Spleen (tissue), 11 donors: ENCODE measurements at regions not wholly inside any gene's neighbourhood (a gene's known extent, or its start where the extent isn't known, plus 50 kb on each side); places are given as distances from the start of the nearest gene placed in this dataset.

ENCODE experiments used
- DNase-seq: peaks from one replicate; pipeline ENCODE4 v3.0.0-alpha.2; 2020
- H3K27ac ChIP-seq, 8 donors: fragments of 200-600 bp; sonication (generic) in 7 of 8; 1 replicate in 4 of 8; 2 replicates in 4 of 8; pipeline versions ENCODE4 v1.5.0 to v1.8.0; 2016 to 2021; ENCODE audit warnings: inconsistent platforms in 4 of 8, mild to moderate bottlenecking in 4 of 8, moderate library complexity in 1 of 8
- H3K27me3 ChIP-seq, 7 donors: fragments of 200-600 bp; sonication (generic) in 6 of 7; replicated peaks in 1 of 7; 1 replicate in 4 of 7; 2 replicates in 3 of 7; pipeline versions ENCODE4 v1.5.0 to v1.8.0; 2016 to 2021; ENCODE audit warnings: inconsistent platforms in 3 of 7, mild to moderate bottlenecking in 1 of 7
- H3K36me3 ChIP-seq, 6 donors: fragments of 200-600 bp; sonication (generic) in 5 of 6; 1 replicate in 4 of 6; 2 replicates in 2 of 6; pipeline versions ENCODE4 v1.5.0 to v1.8.0; 2016 to 2021; ENCODE audit warnings: inconsistent platforms in 2 of 6
- H3K4me1 ChIP-seq, 6 donors: fragments of 200-600 bp; sonication (generic) in 5 of 6; 1 replicate in 3 of 6; 2 replicates in 3 of 6; pipeline versions ENCODE4 v1.5.0 to v1.8.0; 2016 to 2021; ENCODE audit warnings: inconsistent platforms in 3 of 6
- H3K4me3 ChIP-seq, 8 donors: fragments of 200-600 bp; sonication (generic) in 7 of 8; 1 replicate in 4 of 8; 2 replicates in 4 of 8; pipeline versions ENCODE4 v1.5.0 to v1.8.0; 2016 to 2021; ENCODE audit warnings: inconsistent platforms in 4 of 8, mild to moderate bottlenecking in 4 of 8, moderate library complexity in 2 of 8
- H3K9me3 ChIP-seq, 8 donors: fragments of 200-600 bp; sonication (generic) in 7 of 8; 1 replicate in 4 of 8; 2 replicates in 4 of 8; pipeline versions ENCODE4 v1.5.0 to v1.8.0; 2016 to 2021; ENCODE audit warnings: inconsistent platforms in 4 of 8
- CTCF ChIP-seq, 11 experiments: fragments of 200-600 bp in 7 of 11; fragments of 450-650 bp in 4 of 11; sonication (generic) in 4 of 11; IDR thresholded peaks in 8 of 11; conservative IDR thresholded peaks in 3 of 11; 1 replicate in 7 of 11; 2 replicates in 4 of 11; pipeline versions ENCODE4 v1.4.0 to v1.8.0; 2016 to 2021; ENCODE audit warnings: antibody characterized with exemption in 11 of 11, inconsistent platforms in 4 of 11, mild to moderate bottlenecking in 1 of 11
- POLR2A ChIP-seq, 3 donors: fragments of 450-650 bp; IDR thresholded peaks; one replicate each; pipeline ENCODE4 v1.5.1; 2017; ENCODE audit warnings: antibody characterized with exemption in 3 of 3, mild to moderate bottlenecking in 1 of 3
- POLR2AphosphoS5 ChIP-seq, 3 donors: sonication (generic); formaldehyde crosslinking; IDR thresholded peaks; one replicate each; pipeline ENCODE4 v1.5.1; 2017; ENCODE audit warnings: antibody characterized with exemption in 3 of 3
- WGBS, 5 donors: extraction: QIAGEN DNeasy Blood & Tissue Kit in 3 of 5; methylation state at CpG; one replicate each; pipeline versions ENCODE4 v1.1.5 to v1.1.7; 2013 to 2018; 5-methylcytosine and 5-hydroxymethylcytosine counted together
- intact Hi-C: fragments of 100-400 bp; cut with DNase I; formaldehyde crosslinking; loops from one replicate; pipeline ENCODE4 v1.15.0; 2023; ENCODE audit warnings: low total_unique reads
- donor health status: healthy with polysubstance abuse.
- donor health status: DM: no; HTN: no; CAD: no; lungs with moderate emphysema.
- donor health status: DM: no; HTN: no; CAD: no.
- donor health status: Bipolar disorder and iron deficiency.
- donor health status: healthy.
- donor health status: DM: no; HTN: no; CAD: no.
- donor health status: DM: yes; HTN: yes; CAD: no.

- peaks cover 0 to 12% (median 2%) of the 10 kb centered on the region in 6 donors for H3K4me1 ChIP-seq
- no peak for DNase-seq
- intact Hi-C loops: no loop called here
- no peaks in the 10 kb centered on the region for H3K9me3 ChIP-seq
- WGBS, 5 donors: 43 to 65% (median 62%) methylated on average over 1 of the region's 1 CpG
- no peak for TF ChIP-seq POLR2AphosphoS5 (IDR thresholded peaks at IDR 0.05)
- no peak for TF ChIP-seq POLR2A (IDR thresholded peaks at IDR 0.05)
- TF ChIP-seq CTCF (IDR thresholded peaks at IDR 0.05 in 8 of 11, conservative IDR thresholded peaks at IDR 0.05 in 3 of 11): no peak
- no peak overlapping the region for H3K4me3 ChIP-seq
- no peak overlapping the region for H3K27ac ChIP-seq
- H3K36me3 ChIP-seq: no peaks in the 10 kb centered on the region
- H3K27me3 ChIP-seq: peaks cover 0 to 8% (median 0%) of the 10 kb centered on the region in 7 donors
Observed at GRCh38 chr3:182708810-182709209, 84.5 kb upstream of the ATP11B start.

GRCh38 chr3:182709306-182709705, 84.0 kb upstream of the ATP11B start:
- Histone ChIP-seq H3K27me3 (peaks cover 0 to 8% (median 0%) of the 10 kb centered on the region in 7 donors), H3K27ac (no peak overlapping the region), H3K4me1 (peaks cover 0 to 16% (median 3%) of the 10 kb centered on the region in 6 donors), H3K36me3 (no peaks in the 10 kb centered on the region), H3K9me3 (no peaks in the 10 kb centered on the region), H3K4me3 (no peak overlapping the region)
- intact Hi-C loops: no loop called here
- WGBS, 5 donors: 74 to 88% (median 79%) methylated on average over 6 of the region's 6 CpGs
- DNase-seq: no peak
- TF ChIP-seq CTCF (IDR thresholded peaks at IDR 0.05 in 8 of 11, conservative IDR thresholded peaks at IDR 0.05 in 3 of 11) (no peak), POLR2AphosphoS5 (IDR thresholded peaks at IDR 0.05) (no peak), POLR2A (IDR thresholded peaks at IDR 0.05) (no peak)

GRCh38 chr3:182710557-182711157, 82.6 kb upstream of the ATP11B start:
- peak overlapping the region in 4 of 8 donors; percentile 22 to 67 (median 46) for H3K27ac ChIP-seq
- intact Hi-C loops: loop anchor here (10.0 kb wide), 1 partner anchor 674 kb away; no protein-coding TSS in a partner anchor
- WGBS, 5 donors: 37 to 47% (median 41%) methylated on average over 7 of the region's 7 CpGs
- no peak for DNase-seq
- H3K36me3 ChIP-seq: no peaks in the 10 kb centered on the region
- no peaks in the 10 kb centered on the region for H3K9me3 ChIP-seq
- TF ChIP-seq POLR2AphosphoS5 (IDR thresholded peaks at IDR 0.05) (no peak), POLR2A (IDR thresholded peaks at IDR 0.05) (no peak), CTCF (IDR thresholded peaks at IDR 0.05 in 8 of 11, conservative IDR thresholded peaks at IDR 0.05 in 3 of 11) (peak in 8 of 11 experiments; percentile 23 to 63 (median 54))
- H3K27me3 ChIP-seq: peaks cover 0 to 7% (median 0%) of the 10 kb centered on the region in 7 donors
- peaks cover 0 to 17% (median 3%) of the 10 kb centered on the region in 6 donors for H3K4me1 ChIP-seq
- H3K4me3 ChIP-seq: no peak overlapping the region

- intact Hi-C loops: loop anchor here (10.0 kb wide), 1 partner anchor 674 kb away; no protein-coding TSS in a partner anchor
- no peaks in the 10 kb centered on the region for H3K9me3 ChIP-seq
- H3K4me1 ChIP-seq: peaks cover 0 to 21% (median 5%) of the 10 kb centered on the region in 6 donors
- TF ChIP-seq CTCF (IDR thresholded peaks at IDR 0.05 in 8 of 11, conservative IDR thresholded peaks at IDR 0.05 in 3 of 11) (no peak), POLR2AphosphoS5 (IDR thresholded peaks at IDR 0.05) (no peak), POLR2A (IDR thresholded peaks at IDR 0.05) (no peak)
- DNase-seq: no peak
- H3K4me3 ChIP-seq: no peak overlapping the region
- H3K36me3 ChIP-seq: no peaks in the 10 kb centered on the region
- WGBS, 5 donors: 53 to 80% (median 67%) methylated on average over 3 of the region's 3 CpGs
- H3K27me3 ChIP-seq: peaks cover 0 to under 1% (median 0%) of the 10 kb centered on the region in 7 donors
- peak overlapping the region in 4 of 8 donors; percentile 22 to 67 (median 46) for H3K27ac ChIP-seq
Observed at GRCh38 chr3:182711261-182711683, 82.0 kb upstream of the ATP11B start.
